Mucosa of rectum (tissue), 2 donors: ENCODE measurements at regions not wholly inside any gene's neighbourhood (a gene's known extent, or its start where the extent isn't known, plus 50 kb on each side); places are given as distances from the start of the nearest gene placed in this dataset.
"Not testable (repeated sequence)": the region's sequence is repeated elsewhere in the genome, so short reads cannot be mapped to it uniquely, and the experiment has no call there.

ENCODE experiments used
- H3K27ac ChIP-seq, 2 donors: one replicate each; pipeline ENCODE4 v1.7.0; 2013; ENCODE audit warnings: inconsistent platforms in 2 of 2, low read depth in 2 of 2, low read length in 2 of 2
- H3K27me3 ChIP-seq, 2 donors: one replicate each; pipeline ENCODE4 v1.7.0; 2013; ENCODE audit warnings: low read length in 2 of 2; ENCODE audit not compliant: control insufficient read depth in 2 of 2, insufficient read depth in 2 of 2
- H3K36me3 ChIP-seq, 2 donors: one replicate each; pipeline ENCODE4 v1.7.0; 2013; ENCODE audit warnings: low read length in 2 of 2; ENCODE audit not compliant: control insufficient read depth in 2 of 2, insufficient read depth in 2 of 2
- H3K4me1 ChIP-seq, 2 donors: one replicate each; pipeline ENCODE4 v1.7.0; 2013; ENCODE audit warnings: low read length in 2 of 2, mild to moderate bottlenecking in 1 of 2; ENCODE audit not compliant: control insufficient read depth in 2 of 2, insufficient read depth in 2 of 2
- H3K4me3 ChIP-seq, 2 donors: one replicate each; pipeline ENCODE4 v1.7.0; 2013; ENCODE audit warnings: low read length in 2 of 2
- H3K9ac ChIP-seq, 2 donors: one replicate each; pipeline ENCODE4 v1.7.0; 2013; ENCODE audit warnings: low read length in 2 of 2, low read depth in 1 of 2, mild to moderate bottlenecking in 1 of 2
- H3K9me3 ChIP-seq, 2 donors: one replicate each; pipeline ENCODE4 v1.7.0; 2013; ENCODE audit warnings: low read length in 2 of 2; ENCODE audit not compliant: control insufficient read depth in 2 of 2
- donor health status: healthy.
- donor health status: Normal muscosa, but diverticular disease.

GRCh38 chr1:222387007-222387814 lies 160.7 kb downstream of the HHIPL2 start:
- no peaks in the 10 kb centered on the region for H3K9me3 ChIP-seq
- no peaks in the 10 kb centered on the region for H3K27me3 ChIP-seq
- H3K4me1 ChIP-seq = no peaks in the 10 kb centered on the region
- H3K27ac ChIP-seq = no peak overlapping the region
- no peak overlapping the region for H3K9ac ChIP-seq
- H3K36me3 ChIP-seq = no peaks in the 10 kb centered on the region
- no peak overlapping the region for H3K4me3 ChIP-seq

GRCh38 chr1:222385955-222386354 lies 161.9 kb downstream of the HHIPL2 start:
- Histone ChIP-seq H3K9ac (no peak overlapping the region), H3K27ac (no peak overlapping the region)

DNA sequence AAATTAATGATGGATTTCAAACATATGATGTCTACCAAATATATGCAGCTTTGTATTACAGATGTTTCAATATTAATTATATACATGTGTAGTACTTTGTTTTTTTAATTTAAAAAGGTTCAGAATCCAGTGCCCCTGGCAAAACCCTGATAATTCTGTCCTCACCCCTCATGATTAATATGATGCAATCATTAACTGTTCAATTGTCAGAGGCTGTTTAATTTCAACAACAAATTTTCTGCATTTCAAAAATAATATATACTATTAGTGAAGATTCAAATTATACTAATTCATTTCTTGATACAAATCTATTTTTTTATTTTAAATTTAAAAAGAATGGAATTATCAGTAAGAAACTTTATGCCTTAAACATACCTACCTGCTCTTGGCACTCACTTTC lies 162.6 kb downstream of the HHIPL2 start:
- Histone ChIP-seq H3K9ac (no peak overlapping the region), H3K4me3 (no peak overlapping the region), H3K27me3 (no peaks in the 10 kb centered on the region), H3K4me1 (no peaks in the 10 kb centered on the region), H3K36me3 (no peaks in the 10 kb centered on the region), H3K27ac (no peak overlapping the region), H3K9me3 (no peaks in the 10 kb centered on the region)

More at GRCh38 chr1:222385955-222386354, 161.9 kb downstream of the HHIPL2 start:
- Histone ChIP-seq H3K36me3 (no peaks in the 10 kb centered on the region), H3K4me1 (no peaks in the 10 kb centered on the region), H3K27me3 (no peaks in the 10 kb centered on the region), H3K4me3 (no peak overlapping the region), H3K9me3 (no peaks in the 10 kb centered on the region)

- H3K4me3 ChIP-seq = no peak overlapping the region
- no peaks in the 10 kb centered on the region for H3K36me3 ChIP-seq
- no peak overlapping the region for H3K9ac ChIP-seq
- no peaks in the 10 kb centered on the region for H3K9me3 ChIP-seq
- no peaks in the 10 kb centered on the region for H3K27me3 ChIP-seq
- H3K4me1 ChIP-seq = no peaks in the 10 kb centered on the region
- H3K27ac ChIP-seq = no peak overlapping the region
These were observed 163.4 kb downstream of the HHIPL2 start for GRCh38 chr1:222384531-222384930.

DNA sequence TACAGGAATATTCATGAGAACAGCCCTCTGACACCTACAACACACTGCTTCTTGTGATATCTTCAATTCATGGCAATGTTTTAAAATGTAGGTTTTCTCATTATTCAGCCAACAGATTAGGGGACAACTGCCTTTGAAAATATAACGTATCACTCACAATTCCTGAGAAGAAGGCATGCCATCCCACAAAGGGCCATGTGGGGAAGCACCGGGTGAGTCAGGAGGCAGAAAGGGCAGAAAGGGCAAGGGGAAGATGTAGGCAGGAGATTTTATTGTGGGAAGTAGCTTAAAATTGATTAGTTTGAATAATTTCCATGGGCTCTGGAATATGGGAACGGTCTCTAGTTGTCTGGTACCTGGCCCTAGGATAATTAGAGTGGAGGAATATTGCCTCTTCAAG lies 165.7 kb downstream of the HHIPL2 start:
- Histone ChIP-seq H3K4me3 (no peak overlapping the region), H3K36me3 (no peaks in the 10 kb centered on the region), H3K27ac (no peak overlapping the region), H3K9me3 (no peaks in the 10 kb centered on the region), H3K4me1 (no peaks in the 10 kb centered on the region), H3K9ac (no peak overlapping the region), H3K27me3 (no peaks in the 10 kb centered on the region)

GRCh38 chr1:222377428-222378088 lies 170.3 kb downstream of the HHIPL2 start:
- Histone ChIP-seq H3K4me1 (no peaks in the 10 kb centered on the region), H3K9ac (no peak overlapping the region), H3K27me3 (no peaks in the 10 kb centered on the region), H3K4me3 (no peak overlapping the region), H3K9me3 (no peaks in the 10 kb centered on the region), H3K36me3 (no peaks in the 10 kb centered on the region), H3K27ac (no peak overlapping the region)

GRCh38 chr1:222376791-222377190 lies 171.1 kb downstream of the HHIPL2 start:
- not testable (repeated sequence) for H3K9ac ChIP-seq, H3K36me3 ChIP-seq, H3K9me3 ChIP-seq, H3K4me1 ChIP-seq, H3K27me3 ChIP-seq, H3K4me3 ChIP-seq, H3K27ac ChIP-seq

DNA sequence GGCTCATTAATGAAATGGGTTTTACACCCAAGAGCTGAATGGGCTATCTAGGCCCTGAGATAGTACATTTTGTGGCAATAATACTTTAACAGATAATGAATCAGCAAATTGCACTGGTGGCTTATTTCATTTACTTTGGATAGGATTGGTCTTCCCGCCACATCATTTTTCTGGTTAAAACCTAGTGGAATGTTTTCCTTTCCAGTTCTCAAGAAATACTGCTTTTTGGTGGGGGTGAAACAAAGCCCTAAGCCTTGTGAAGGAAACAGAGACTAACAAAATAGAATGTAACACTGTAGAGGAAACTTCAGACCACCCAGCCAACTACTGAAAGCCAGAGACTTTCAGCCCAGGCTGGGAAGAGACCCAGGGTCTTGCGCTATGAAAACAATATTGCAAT lies 172.2 kb downstream of the HHIPL2 start:
- Histone ChIP-seq H3K36me3 (no peaks in the 10 kb centered on the region), H3K4me1 (no peaks in the 10 kb centered on the region), H3K27ac (no peak overlapping the region), H3K4me3 (no peak overlapping the region), H3K9ac (no peak overlapping the region), H3K27me3 (no peaks in the 10 kb centered on the region), H3K9me3 (no peaks in the 10 kb centered on the region)

- Histone ChIP-seq H3K4me1 (no peaks in the 10 kb centered on the region), H3K4me3 (no peak overlapping the region), H3K9me3 (no peaks in the 10 kb centered on the region), H3K36me3 (no peaks in the 10 kb centered on the region), H3K27me3 (no peaks in the 10 kb centered on the region), H3K9ac (no peak overlapping the region), H3K27ac (no peak overlapping the region)
These were observed 173.9 kb downstream of the HHIPL2 start for GRCh38 chr1:222373831-222374602.

- Histone ChIP-seq H3K9ac (no peak overlapping the region), H3K27me3 (no peaks in the 10 kb centered on the region), H3K9me3 (no peaks in the 10 kb centered on the region), H3K4me3 (no peak overlapping the region), H3K4me1 (no peaks in the 10 kb centered on the region), H3K27ac (no peak overlapping the region), H3K36me3 (no peaks in the 10 kb centered on the region)
These were observed 174.7 kb downstream of the HHIPL2 start for GRCh38 chr1:222373216-222373615.
